ENCODE measurements at regions not wholly inside any gene's neighbourhood (a gene's known extent, or its start where the extent isn't known, plus 50 kb on each side); places are given as distances from the start of the nearest gene placed in this dataset.

GRCh38 chr15:96502196-96502595 is 171.7 kb downstream of the NR2F2 start:
- no peak overlapping the region for H2AFZ ChIP-seq (ENCODE audit: low read depth, low read length)
- H3K27ac ChIP-seq (ENCODE audit: insufficient read depth, low read depth, low read length) = no peak overlapping the region
- POLR2A ChIA-PET = no interaction called here
- no peak for FAIRE-seq
- CTCF ChIA-PET = interaction anchor here (1.3 kb wide), 1 partner anchor 85 kb away, joined by 3 read pairs; no protein-coding TSS in a partner anchor
- H3K36me3 ChIP-seq (ENCODE audit: control insufficient read depth in 2 of 2, extremely low read depth in 1 of 2, insufficient read depth in 2 of 2, low read length in 2 of 2) = no peaks in the 10 kb centered on the region
- no peak overlapping the region for H3K4me2 ChIP-seq (ENCODE audit: insufficient read depth, low read length)
- H3K4me1 ChIP-seq (ENCODE audit: control insufficient read depth, extremely low read depth, insufficient read depth, low read length) = no peaks in the 10 kb centered on the region
- BruUV-seq (replicated peaks) = no TSS peak
- peaks cover 2% of the 10 kb centered on the region in 2 experiments for H3K27me3 ChIP-seq (ENCODE audit: control insufficient read depth in 2 of 2, insufficient read depth in 2 of 2, low read length in 2 of 2)
- H4K20me1 ChIP-seq (replicated peaks; ENCODE audit: control insufficient read depth, extremely low read depth, insufficient read depth, low read length) = no peaks in the 10 kb centered on the region
- intact Hi-C loops (cut with micrococcal nuclease) (no loop called here), dilution Hi-C loops (cut with MboI; ENCODE audit: extremely low pct_ligation_motif_present, low sequenced_read_pairs) (no loop called here)
- H3K9me1 ChIP-seq (replicated peaks; ENCODE audit: control insufficient read depth, extremely low read depth, insufficient read depth, low read length) = no peaks in the 10 kb centered on the region
- DNase-seq (ENCODE audit: low read depth, low spot score) = no peak
- no peak overlapping the region for H3K4me3 ChIP-seq (replicated peaks in 1 of 3; ENCODE audit: insufficient read depth in 1 of 3, low read depth in 1 of 3, low read length in 3 of 3)
- no peaks in the 10 kb centered on the region for H3K79me2 ChIP-seq (ENCODE audit: control insufficient read depth, insufficient read depth, low read length)
- TF ChIP-seq EZH2 (IDR thresholded peaks at IDR 0.05; ENCODE audit: borderline replicate concordance, low read depth, low read length, severe bottlenecking) (no peak), POLR2AphosphoS5 (IDR thresholded peaks at IDR 0.05; ENCODE audit: insufficient read depth, low read depth, low read length) (no peak), JUN (IDR thresholded peaks at IDR 0.05; ENCODE audit: borderline replicate concordance, insufficient read depth, insufficient read length, low read depth) (no peak), GATA2 (IDR thresholded peaks at IDR 0.05; ENCODE audit: insufficient read depth, insufficient read length, low read depth, low read length) (no peak), FOS (IDR thresholded peaks at IDR 0.05; ENCODE audit: borderline replicate concordance, insufficient read depth, low read length) (no peak), POLR2A (IDR thresholded peaks at IDR 0.05; ENCODE audit: low read depth, low read length) (no peak), MYC (IDR thresholded peaks at IDR 0.05; ENCODE audit: low read depth, low read length) (no peak)
- TF ChIP-seq, protein P1, sequence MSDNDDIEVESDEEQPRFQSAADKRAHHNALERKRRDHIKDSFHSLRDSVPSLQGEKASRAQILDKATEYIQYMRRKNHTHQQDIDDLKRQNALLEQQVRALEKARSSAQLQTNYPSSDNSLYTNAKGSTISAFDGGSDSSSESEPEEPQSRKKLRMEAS (IDR thresholded peaks at IDR 0.05; ENCODE audit: insufficient read depth, insufficient read length) = no peak
- TF ChIP-seq, protein P2, sequence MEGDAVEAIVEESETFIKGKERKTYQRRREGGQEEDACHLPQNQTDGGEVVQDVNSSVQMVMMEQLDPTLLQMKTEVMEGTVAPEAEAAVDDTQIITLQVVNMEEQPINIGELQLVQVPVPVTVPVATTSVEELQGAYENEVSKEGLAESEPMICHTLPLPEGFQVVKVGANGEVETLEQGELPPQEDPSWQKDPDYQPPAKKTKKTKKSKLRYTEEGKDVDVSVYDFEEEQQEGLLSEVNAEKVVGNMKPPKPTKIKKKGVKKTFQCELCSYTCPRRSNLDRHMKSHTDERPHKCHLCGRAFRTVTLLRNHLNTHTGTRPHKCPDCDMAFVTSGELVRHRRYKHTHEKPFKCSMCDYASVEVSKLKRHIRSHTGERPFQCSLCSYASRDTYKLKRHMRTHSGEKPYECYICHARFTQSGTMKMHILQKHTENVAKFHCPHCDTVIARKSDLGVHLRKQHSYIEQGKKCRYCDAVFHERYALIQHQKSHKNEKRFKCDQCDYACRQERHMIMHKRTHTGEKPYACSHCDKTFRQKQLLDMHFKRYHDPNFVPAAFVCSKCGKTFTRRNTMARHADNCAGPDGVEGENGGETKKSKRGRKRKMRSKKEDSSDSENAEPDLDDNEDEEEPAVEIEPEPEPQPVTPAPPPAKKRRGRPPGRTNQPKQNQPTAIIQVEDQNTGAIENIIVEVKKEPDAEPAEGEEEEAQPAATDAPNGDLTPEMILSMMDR (IDR thresholded peaks at IDR 0.05; ENCODE audit: extremely low read depth in 1 of 2, insufficient read depth in 1 of 2, low read depth in 1 of 2, low read length in 2 of 2) = no peak
- H3K9ac ChIP-seq (replicated peaks; ENCODE audit: extremely low read depth, insufficient read depth, low read length) = no peak overlapping the region
- H3K9me3 ChIP-seq (replicated peaks; ENCODE audit: control insufficient read depth, insufficient read depth, low read length) = no peaks in the 10 kb centered on the region

Measured in endothelial cell of umbilical vein (primary cell).